CD4-positive, alpha-beta T cell treated with Interleukin-10 for 1 hour (primary cell): ENCODE measurements at regions not wholly inside any gene's neighbourhood (a gene's known extent, or its start where the extent isn't known, plus 50 kb on each side); places are given as distances from the start of the nearest gene placed in this dataset.
"Not testable (repeated sequence)": the region's sequence is repeated elsewhere in the genome, so short reads cannot be mapped to it uniquely, and the experiment has no call there.

ENCODE experiments used
- DNase-seq: peaks from one replicate; pipeline ENCODE4 v3.0.0-alpha.2; 2020

- DNase-seq: not testable (repeated sequence)
These were observed 60.5 kb downstream of the GOLGA6L22 start for GRCh38 chr15:22519213-22519612.

- not testable (repeated sequence) for DNase-seq
These were observed 67.8 kb downstream of the GOLGA6L22 start for GRCh38 chr15:22526537-22526936.

DNA sequence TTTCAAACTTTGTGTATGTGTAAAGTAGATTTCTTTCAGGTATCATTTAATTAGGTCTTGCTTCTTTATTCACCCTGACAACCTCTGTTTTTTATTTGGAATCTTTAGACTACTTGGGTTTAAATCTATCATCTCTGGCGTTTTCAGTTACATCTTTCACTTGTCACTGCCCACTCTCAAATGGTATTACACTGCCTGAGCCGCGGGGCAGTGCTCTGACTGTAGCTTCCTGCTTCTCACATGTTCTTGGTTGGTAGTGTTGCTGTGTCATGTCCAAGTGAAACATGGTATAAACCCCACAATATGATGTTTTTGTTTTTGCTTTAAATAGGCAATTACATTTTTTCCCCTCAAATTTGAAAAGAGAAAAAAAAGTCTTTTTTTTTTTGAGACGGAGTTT, 68.3 kb downstream of the GOLGA6L22 start:
- not testable (repeated sequence) for DNase-seq

DNA sequence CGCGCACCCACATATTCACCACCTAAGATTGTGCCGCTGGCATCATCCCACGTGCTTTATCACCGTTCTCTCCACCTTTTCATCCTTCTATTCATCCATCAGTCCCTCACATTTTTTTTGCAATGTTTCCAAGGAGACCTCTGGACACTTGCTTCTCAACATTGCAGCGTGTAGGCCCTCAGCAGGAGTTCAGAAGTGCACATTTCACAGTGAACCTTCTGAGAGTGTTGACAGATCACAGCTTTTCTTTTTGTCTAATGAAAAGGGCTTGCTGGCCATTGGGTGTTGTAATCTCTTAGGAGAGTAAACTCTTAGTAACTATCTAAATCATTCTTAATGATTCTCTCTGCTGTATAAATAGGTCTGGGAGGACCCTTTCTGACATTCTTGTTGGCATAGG, 70.5 kb downstream of the GOLGA6L22 start:
- DNase-seq: not testable (repeated sequence)

DNA sequence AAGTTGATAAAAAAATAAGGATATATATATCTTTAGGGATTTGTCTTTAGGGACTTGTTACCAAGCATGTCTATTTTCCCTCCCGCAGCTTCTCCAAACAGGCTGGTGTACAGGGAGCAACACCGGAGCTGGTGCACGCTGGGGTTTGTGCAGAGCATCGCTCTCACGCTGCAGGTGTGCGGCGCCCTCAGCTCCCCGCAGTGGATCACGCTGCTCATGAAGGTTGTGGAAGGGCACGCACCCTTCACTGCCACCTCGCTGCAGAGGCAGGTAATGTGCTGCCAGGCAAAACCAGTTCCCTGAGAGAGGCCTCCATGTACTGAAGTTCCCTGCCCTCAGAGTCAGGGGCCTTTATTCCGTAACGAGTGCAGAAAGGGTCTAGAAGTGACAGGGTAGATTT, 101.0 kb downstream of the GOLGA6L22 start:
- not testable (repeated sequence) for DNase-seq

- not testable (repeated sequence) for DNase-seq
These were observed 103.0 kb downstream of the GOLGA6L22 start for GRCh38 chr15:22561716-22562115.

GRCh38 chr15:22566510-22566909, 107.8 kb downstream of the GOLGA6L22 start:
- not testable (repeated sequence) for DNase-seq

DNA sequence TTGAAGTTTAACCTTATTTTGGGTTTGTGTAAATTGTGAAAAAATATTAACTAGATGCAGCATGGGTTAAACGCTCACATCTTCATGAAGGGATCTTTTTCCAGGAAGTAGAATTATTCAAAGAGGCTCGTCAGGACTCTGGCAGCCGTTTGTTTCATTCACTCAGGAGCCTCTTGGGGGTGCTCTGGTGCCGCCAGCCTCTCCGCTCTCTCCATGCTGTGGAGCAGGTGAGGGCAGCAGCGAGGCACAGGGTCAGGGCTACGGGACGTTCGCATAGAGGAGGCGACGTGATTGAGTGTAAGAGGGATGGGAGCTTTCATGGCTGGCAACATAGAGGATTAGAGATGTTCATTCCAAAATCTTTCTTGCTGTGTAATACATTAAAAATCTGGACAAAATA, 110.8 kb downstream of the GOLGA6L22 start:
- DNase-seq: not testable (repeated sequence)

- DNase-seq: not testable (repeated sequence)
These were observed 113.5 kb downstream of the GOLGA6L22 start for GRCh38 chr15:22572152-22572735.

- not testable (repeated sequence) for DNase-seq
These were observed 114.1 kb downstream of the GOLGA6L22 start for GRCh38 chr15:22572792-22573191.

- not testable (repeated sequence) for DNase-seq
These were observed 119.1 kb downstream of the GOLGA6L22 start for GRCh38 chr15:22577828-22578227.

GRCh38 chr15:22579213-22579612, 120.5 kb downstream of the GOLGA6L22 start:
- not testable (repeated sequence) for DNase-seq

- DNase-seq: not testable (repeated sequence)
These were observed 128.7 kb downstream of the GOLGA6L22 start for GRCh38 chr15:22587391-22587790.

GRCh38 chr15:22598552-22598951, 139.8 kb downstream of the GOLGA6L22 start:
- DNase-seq: not testable (repeated sequence)

DNA sequence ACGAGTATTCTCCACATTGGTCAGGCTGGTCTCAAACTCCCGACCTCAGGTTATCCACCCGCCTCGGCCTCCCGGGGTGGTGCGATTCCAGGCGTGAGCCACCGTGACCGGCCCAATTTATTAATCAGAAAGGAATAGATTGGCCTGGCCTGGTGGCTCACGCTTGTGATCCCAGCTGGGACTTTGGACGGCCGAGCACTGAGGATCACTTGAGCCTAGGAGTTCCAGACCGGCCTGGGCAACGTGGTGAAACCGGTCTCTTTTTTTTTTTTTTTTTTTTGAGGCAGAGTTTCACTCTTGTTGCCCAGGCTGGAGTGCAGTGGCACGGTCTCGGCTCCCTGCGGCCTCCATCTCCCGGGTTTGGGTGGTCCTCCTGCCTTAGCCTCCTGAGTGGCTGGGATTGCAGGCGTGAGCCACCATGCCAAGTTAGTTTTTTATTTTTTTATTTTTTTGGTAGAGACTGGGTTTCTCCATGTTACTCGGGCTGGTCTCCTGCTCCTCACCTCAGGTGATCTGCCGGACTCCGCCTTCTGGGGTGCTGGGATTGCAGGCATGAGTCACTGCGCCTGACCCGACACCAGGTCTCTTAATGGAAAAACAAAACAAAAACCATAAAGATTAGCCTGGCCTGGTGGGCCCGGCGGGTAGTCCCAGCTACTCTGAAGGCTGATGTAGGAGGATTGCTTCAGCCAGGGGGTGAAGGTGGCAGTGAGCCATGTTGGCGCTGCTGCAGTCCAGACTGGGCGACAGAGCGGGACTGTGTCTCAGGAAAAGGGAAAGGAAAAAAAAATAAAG, 141.0 kb downstream of the GOLGA6L22 start:
- not testable (repeated sequence) for DNase-seq

DNA sequence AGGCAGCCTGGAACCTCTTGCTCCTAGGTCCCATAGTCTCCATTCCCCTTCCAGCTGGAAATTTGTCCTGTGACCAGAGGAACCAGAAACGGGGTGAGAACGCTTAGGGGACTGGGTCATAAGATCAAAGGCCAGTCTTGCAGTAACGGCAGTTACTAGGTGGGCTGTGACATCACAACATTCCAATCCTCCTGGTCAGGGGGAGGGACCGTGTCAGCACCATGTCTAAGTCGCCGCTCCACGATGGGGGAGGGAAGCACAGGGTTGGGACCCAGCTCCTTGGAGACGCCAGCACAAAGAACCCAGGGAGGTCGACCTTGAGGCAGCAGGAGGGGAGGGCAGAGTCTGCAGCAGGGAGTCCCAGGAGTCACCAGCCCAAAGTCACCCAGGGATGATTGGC, 158.3 kb downstream of the GOLGA6L22 start:
- DNase-seq: not testable (repeated sequence)

DNA sequence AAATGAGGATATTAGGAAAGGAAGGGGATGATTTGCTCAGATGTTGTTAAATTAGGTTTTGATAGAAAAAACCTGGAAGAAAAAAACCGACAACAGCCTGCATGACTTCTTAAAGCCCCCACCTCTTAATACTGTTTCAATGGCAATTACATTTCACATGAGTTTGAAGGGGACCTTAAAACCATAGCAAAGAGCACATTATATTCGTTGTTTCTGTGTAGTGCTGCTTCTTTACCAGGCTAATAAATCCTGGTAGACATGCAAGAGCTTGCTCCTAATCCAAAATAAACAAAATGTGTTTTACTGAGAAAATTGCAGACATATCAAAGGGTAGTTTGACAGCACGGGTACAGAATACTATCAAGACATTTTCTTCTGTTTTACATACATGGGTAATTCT, 154.7 kb upstream of the NIPA1 start:
- not testable (repeated sequence) for DNase-seq

DNA sequence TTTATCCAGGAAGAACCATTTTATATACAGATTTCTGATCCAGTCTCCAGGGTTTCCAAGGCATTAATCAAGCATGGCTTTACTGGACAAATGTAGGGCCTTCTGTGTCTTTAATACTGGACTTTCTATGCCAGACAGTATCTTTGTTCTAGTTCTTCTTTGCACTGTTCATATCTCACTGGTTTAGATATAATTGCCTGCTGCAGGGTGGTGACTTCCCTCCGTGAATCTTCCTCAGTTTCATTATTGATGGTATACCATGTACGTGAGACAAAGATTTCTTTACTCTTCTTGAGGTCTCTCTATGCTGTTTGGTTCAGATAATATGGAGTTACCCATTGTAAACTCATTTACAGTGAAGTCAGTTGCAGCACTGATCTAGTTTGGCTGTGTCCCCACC, 146.5 kb upstream of the NIPA1 start:
- not testable (repeated sequence) for DNase-seq

GRCh38 chr15:22649458-22649857, 137.0 kb upstream of the NIPA1 start:
- DNase-seq: not testable (repeated sequence)

DNA sequence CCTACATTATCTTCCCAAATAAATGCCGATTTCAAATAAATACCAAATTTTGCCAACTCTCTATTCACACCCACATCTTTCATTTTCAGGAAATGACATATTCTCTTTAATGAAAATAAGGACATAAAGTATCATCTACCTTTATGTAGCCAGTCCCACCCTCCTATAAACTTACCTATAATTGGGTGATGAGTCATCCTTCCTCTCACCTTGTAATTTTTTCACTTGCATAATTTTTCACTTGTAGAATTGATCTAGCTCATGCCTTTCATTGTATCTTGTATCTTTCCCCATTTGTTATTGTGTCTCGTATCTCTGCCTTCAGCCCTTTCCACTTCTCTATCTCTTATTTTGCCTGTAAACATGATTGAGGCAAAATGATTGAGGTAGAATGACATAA, 135.3 kb upstream of the NIPA1 start:
- DNase-seq: not testable (repeated sequence)

GRCh38 chr15:22664294-22665058, 122.0 kb upstream of the NIPA1 start:
- peak; percentile 30 for DNase-seq

- peak; percentile 19 for DNase-seq
These were observed 121.3 kb upstream of the NIPA1 start for GRCh38 chr15:22665059-22665702.

DNA sequence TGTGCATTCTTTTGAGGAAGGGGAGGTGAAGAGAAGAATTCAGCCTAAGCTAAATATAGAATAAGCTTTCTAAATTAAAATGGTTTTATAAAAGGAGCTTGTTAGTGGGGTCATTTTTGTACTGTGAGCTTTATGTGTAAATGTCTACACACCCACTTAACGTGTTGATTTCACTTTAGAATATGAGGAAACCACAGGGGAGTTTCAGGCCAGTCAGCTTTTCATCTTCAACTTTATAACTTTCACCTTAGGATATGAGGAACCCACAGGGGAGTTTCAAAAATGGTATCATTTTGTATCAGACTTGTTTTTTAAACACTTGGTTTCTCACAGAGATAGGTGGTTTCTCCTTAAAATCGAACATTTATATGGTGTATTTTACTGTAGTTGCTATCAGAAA, 120.7 kb upstream of the NIPA1 start:
- DNase-seq: peak; percentile 43
